Suprapubic skin (tissue), 4 donors: ENCODE measurements at regions not wholly inside any gene's neighbourhood (a gene's known extent, or its start where the extent isn't known, plus 50 kb on each side); places are given as distances from the start of the nearest gene placed in this dataset.

Experiments used
- CTCF ChIP-seq, 2 donors: fragments of 200-600 bp in 1 of 2; fragments of 450-650 bp in 1 of 2; sonication (generic) in 1 of 2; IDR thresholded peaks; one replicate each; pipeline ENCODE4 v1.5.1; 2016 to 2019; ENCODE audit warnings: antibody characterized with exemption in 2 of 2, mild to moderate bottlenecking in 1 of 2, moderate library complexity in 1 of 2
- EP300 ChIP-seq: sonication (generic); formaldehyde crosslinking; IDR thresholded peaks from one replicate; pipeline ENCODE4 v1.6.1; 2017; ENCODE audit warnings: antibody characterized with exemption
- POLR2A ChIP-seq, 2 donors: fragments of 450-650 bp; IDR thresholded peaks; one replicate each; pipeline ENCODE4 v1.6.1; 2017; ENCODE audit warnings: antibody characterized with exemption in 2 of 2, mild to moderate bottlenecking in 2 of 2, moderate library complexity in 2 of 2
- POLR2AphosphoS5 ChIP-seq, 3 donors: sonication (generic); formaldehyde crosslinking; IDR thresholded peaks; one replicate each; pipeline ENCODE4 v1.6.1; 2017; ENCODE audit warnings: antibody characterized with exemption in 3 of 3

GRCh38 chr5:58149345-58149744, 310.5 kb downstream of the PLK2 start:
- no peak for TF ChIP-seq EP300
- no peak for TF ChIP-seq POLR2A (IDR thresholded peaks at IDR 0.05)
- no peak for TF ChIP-seq CTCF (IDR thresholded peaks at IDR 0.05)
- TF ChIP-seq POLR2AphosphoS5 (IDR thresholded peaks at IDR 0.05) = no peak
